Activated T-cell treated with anti-CD3 and anti-CD28 coated beads for 4 hours (primary cell): ENCODE measurements at regions not wholly inside any gene's neighbourhood (a gene's known extent, or its start where the extent isn't known, plus 50 kb on each side); places are given as distances from the start of the nearest gene placed in this dataset.
"Not testable (repeated sequence)": the region's sequence is repeated elsewhere in the genome, so short reads cannot be mapped to it uniquely, and the experiment has no call there.

Source experiments
- DNase-seq: peaks from one replicate; pipeline ENCODE4 v3.0.0-alpha.2; 2020

DNA sequence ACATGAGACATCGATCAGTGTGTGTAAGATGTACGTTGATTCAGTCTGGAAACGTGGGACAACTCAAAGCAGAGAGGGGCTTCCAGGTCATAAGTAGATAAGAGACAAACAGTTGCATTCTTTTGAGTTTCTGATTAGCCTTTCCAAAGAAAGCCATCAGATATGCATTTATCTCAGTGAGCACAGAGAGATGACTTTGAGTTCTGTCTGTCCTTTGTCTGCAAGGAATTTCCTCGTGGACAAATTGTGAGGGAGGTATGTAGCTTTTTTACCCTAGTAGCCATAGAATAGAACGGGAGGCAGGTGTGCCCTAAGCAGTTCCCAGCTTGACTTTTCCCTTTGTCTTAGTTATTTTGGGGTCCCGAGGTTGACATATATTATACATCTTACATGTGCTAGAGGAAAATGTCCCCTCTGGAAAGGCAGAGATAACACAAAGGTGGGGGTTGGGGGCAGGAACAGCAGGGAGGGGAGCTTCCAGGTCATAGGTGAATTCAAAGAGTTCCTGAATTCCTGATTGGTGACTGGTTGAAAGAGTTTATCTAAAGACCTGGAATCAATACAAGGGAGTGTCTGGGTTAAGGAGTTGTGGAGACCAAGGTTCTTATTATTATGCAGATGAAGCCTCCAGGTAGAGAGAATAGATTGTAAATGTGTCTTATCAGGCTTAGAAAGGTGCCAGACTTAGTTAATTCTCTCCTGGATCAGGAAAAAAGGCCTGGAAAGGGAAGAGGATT, 237.0 kb downstream of the NFATC2 start:
- DNase-seq: no peak

DNA sequence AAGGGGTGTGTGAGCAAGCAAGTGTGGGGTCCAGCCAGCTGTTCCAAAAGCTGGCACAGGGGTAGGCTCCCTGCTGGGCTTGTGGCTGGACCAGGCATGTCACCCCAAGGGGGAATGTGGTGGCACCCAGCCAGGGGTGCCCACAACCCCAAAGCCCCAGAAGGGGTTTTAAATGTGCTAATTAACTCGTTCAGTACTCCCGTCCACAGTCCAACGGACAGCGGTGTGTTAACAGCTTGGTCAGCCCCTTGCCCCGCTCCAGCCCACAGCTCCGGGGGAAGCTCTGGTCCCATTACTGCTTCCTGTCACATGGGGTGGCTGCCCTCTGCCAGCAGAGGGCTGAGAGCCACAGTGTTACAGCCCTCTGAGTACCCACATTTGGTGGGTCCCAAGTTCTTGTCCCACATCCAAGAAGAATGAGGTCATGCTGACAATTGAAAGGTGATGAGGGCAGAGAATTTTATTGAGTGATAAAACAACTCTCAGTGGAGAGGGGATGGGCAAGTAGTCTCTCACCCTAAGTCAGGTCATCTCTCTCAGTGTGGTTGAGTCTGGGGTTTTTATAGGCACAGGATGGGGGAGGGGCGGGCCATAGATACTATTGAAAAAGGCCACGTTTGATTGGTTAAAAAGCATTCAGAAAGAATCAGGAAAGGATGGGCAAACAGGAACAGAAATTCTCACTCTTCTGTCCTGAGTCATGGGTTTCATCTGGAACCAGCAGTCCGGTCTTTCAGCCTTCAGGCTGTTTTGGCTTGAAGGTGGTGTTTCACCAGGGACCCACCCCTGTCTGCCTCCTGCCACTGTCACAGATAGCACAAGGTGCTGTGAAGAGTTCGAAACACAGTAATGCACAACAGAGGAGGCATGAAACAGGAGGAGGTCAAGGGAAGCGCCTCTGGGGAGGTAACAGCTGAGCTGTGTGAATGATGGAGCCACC, 238.5 kb downstream of the NFATC2 start:
- no peak for DNase-seq

- no peak for DNase-seq
These were observed 241.5 kb downstream of the NFATC2 start for GRCh38 chr20:51301026-51301425.

DNA sequence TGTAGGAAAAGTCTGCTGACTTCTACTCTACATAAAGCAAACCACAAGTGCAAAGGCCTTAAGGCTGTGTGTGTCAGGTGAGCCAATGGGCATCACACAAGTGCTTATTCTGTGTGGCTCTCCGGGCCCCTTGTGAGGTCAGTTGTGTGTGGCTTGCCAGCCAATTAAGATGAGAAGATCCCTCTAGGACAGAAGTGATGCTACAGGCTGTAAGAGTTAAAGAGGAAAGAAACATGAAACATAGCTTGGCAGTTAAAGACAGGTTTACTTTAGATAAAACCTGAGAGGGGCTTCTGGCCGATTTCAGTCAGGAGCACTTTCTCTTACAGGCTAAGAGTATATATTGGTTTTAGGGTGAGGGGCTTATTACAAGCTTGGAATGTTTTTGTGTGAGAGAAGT, 242.4 kb downstream of the NFATC2 start:
- DNase-seq: no peak

- no peak for DNase-seq
These were observed 243.1 kb downstream of the NFATC2 start for GRCh38 chr20:51299413-51299812.

GRCh38 chr20:51298141-51298749, 244.3 kb downstream of the NFATC2 start:
- no peak for DNase-seq

- no peak for DNase-seq
These were observed 254.7 kb downstream of the NFATC2 start for GRCh38 chr20:51287628-51288413.

- DNase-seq: no peak
These were observed 255.8 kb downstream of the NFATC2 start for GRCh38 chr20:51286758-51287157.

GRCh38 chr20:51285684-51286083, 256.8 kb downstream of the NFATC2 start:
- no peak for DNase-seq

- DNase-seq: no peak
These were observed 257.6 kb downstream of the NFATC2 start for GRCh38 chr20:51284871-51285270.

GRCh38 chr20:51284176-51284575, 258.3 kb downstream of the NFATC2 start:
- no peak for DNase-seq

DNA sequence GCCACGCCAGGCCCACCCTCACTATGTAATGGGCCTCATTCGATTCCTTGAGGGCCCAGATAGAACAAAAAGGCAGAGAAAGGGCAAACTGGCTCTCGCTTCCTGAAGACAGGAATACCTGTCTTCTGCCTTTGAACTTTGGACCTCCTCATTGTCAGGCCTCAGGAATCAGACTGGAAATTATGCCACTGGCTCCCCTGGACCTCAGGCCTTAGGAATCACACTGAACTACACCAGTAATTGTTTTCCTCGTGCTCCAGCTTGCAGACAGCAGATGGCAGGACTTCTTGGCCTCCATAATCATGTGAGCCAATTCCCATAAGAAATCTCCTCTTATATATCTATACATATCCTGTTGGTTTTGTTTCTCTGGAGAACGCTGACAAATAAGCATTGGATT, 258.6 kb upstream of the KCNG1 start:
- DNase-seq: no peak

GRCh38 chr20:51280047-51280446, 257.1 kb upstream of the KCNG1 start:
- DNase-seq: no peak

- DNase-seq: no peak
These were observed 255.1 kb upstream of the KCNG1 start for GRCh38 chr20:51277961-51278360.

DNA sequence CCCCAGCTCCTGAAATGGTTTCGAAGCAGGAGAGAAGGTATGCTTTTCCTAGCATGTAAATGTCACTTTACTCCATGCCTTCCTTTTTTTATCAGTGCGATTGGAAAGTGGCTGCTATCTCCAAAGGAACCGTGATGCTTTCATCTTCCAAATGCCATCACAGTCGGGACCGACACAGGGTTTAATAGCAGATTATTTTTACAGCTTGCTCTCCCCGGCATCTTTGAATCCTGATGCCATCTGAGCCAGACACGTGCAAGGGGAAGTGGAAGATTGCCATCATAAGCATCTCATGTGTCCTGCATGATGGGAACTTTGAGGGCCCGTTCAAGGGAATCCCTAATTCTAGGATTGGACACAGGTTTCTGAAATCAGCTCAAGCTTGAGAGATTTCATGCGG, 253.4 kb upstream of the KCNG1 start:
- no peak for DNase-seq

- DNase-seq: no peak
These were observed 252.9 kb upstream of the KCNG1 start for GRCh38 chr20:51275826-51276225.

GRCh38 chr20:51275181-51275580, 252.3 kb upstream of the KCNG1 start:
- DNase-seq: no peak

DNA sequence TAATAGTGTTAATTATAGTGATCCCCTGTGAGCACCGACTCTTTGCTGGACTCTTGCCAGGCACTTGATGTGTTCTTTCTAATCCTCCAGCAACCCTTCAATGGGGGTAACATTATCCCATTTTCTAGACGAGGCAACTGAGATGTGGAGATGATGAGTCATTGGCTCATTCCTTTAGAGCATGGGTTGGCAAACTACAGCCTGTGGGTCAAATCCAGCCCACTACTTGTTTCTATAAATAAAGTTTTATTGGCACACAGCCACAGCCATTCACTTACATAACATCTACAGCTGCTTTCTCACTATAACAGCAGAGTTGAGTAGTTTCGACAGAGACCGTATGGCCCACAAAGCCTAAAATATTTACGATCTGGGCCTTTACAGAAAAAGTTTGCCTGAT, 249.5 kb upstream of the KCNG1 start:
- DNase-seq: no peak

GRCh38 chr20:51271931-51272330, 249.0 kb upstream of the KCNG1 start:
- DNase-seq: no peak

GRCh38 chr20:51271289-51271688, 248.4 kb upstream of the KCNG1 start:
- not testable (repeated sequence) for DNase-seq

DNA sequence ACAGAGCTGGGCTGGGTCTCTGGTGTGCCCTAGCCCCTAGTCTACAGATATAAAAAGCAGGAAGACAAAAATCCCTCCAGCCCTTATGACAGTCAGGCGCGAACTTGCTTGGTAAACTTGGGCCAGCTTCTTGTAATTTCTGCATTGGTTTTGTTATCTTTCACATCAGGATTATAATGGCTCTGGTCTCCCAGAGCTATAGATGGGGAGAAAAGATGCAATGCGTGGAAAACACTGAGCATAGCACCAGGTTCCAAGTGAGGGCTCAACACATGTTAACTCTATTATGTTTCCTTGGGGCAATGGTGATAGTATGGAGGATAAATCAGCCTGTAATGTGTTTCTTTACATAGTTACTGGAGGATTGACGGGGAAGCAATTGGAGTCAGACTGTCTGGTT, 246.8 kb upstream of the KCNG1 start:
- DNase-seq: no peak

GRCh38 chr20:51267679-51268078, 244.8 kb upstream of the KCNG1 start:
- no peak for DNase-seq

DNA sequence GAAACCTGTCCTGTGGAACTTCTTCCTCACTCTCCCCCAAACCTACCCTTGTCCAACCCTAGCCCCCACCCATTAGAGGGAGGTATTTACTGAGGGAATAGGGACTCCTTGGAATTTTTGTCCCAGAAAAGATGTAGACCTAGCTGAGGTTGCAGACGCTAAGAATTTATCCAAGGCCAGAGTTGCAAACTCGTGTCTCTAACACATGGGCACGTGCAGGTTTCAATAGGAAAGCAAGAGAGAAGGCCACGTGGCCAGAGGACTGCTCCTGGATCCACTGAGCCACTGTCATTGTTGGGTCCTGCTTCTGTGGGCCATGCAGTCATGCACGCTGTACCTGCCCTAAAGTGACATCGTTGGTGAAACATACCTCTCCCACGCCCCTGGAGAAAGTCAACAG, 243.4 kb upstream of the KCNG1 start:
- no peak for DNase-seq
